H1 (cell line): ENCODE measurements at regions not wholly inside any gene's neighbourhood (a gene's known extent, or its start where the extent isn't known, plus 50 kb on each side); places are given as distances from the start of the nearest gene placed in this dataset.
A peak's percentile ranks its signal among the peaks of the same experiment; 100 is the strongest.

Experiments
- CTCF ChIA-PET: fragments of 300-600 bp; sonication (Branson Sonifier 250); formaldehyde crosslinking; loops from one replicate; lab custom pipeline; 2021; ENCODE audit not compliant: partially characterized antibody; lab: Charles Lee
- POLR2A ChIA-PET: fragments of 300-600 bp; sonication (Branson Sonifier 250); formaldehyde crosslinking; loops from one replicate; lab custom pipeline; 2021; ENCODE audit warnings: inconsistent platforms; ENCODE audit not compliant: partially characterized antibody; lab: Charles Lee
- DNase-seq, 2 experiments: peaks; one replicate each; pipeline versions ENCODE4 v3.0.0 to v3.0.0-alpha.2; 2010 to 2022; ENCODE audit warnings: low spot score in 2 of 2, low read depth in 1 of 2, mixed read lengths in 1 of 2
- FAIRE-seq: peaks from 2 replicates; lab custom pipeline; 2011; peaks lifted over from hg19 to GRCh38; lab: Jason Lieb, UNC
- H2AFZ ChIP-seq: 2 replicates; pipeline ENCODE4 v1.8.1; 2012; ENCODE audit warnings: low read length, inconsistent platforms
- H2AK5ac ChIP-seq: 2 replicates; pipeline ENCODE4 v1.6.1; 2013; ENCODE audit warnings: low read depth, low read length
- H2BK120ac ChIP-seq: replicated peaks from 2 replicates; pipeline ENCODE3; 2013; ENCODE audit warnings: low read depth, low read length, inconsistent platforms
- H2BK12ac ChIP-seq: 2 replicates; pipeline ENCODE4 v1.6.1; 2013; ENCODE audit warnings: low read depth, low read length
- H2BK15ac ChIP-seq: 2 replicates; pipeline ENCODE4 v1.6.1; 2013; ENCODE audit warnings: low read length
- H2BK20ac ChIP-seq: 2 replicates; pipeline ENCODE4 v1.6.1; 2013; ENCODE audit warnings: low read length
- H2BK5ac ChIP-seq: 2 replicates; pipeline ENCODE4 v1.6.1; 2013; ENCODE audit warnings: low read depth, low read length
- H3K14ac ChIP-seq: 2 replicates; pipeline ENCODE4 v1.6.1; 2013; ENCODE audit warnings: inconsistent platforms; ENCODE audit not compliant: insufficient read length
- H3K18ac ChIP-seq: 2 replicates; pipeline ENCODE4 v1.6.1; 2013; ENCODE audit warnings: low read length; ENCODE audit errors: extremely low read depth
- H3K23ac ChIP-seq: 2 replicates; pipeline ENCODE4 v1.6.1; 2013; ENCODE audit warnings: inconsistent platforms; ENCODE audit not compliant: insufficient read length
- H3K23me2 ChIP-seq: 2 replicates; pipeline ENCODE4 v1.6.1; 2013; ENCODE audit warnings: low read depth, low read length
- H3K27ac ChIP-seq: 2 replicates; pipeline ENCODE4 v1.6.1; 2011; ENCODE audit warnings: low read depth, low read length, inconsistent platforms
- H3K27me3 ChIP-seq, 4 experiments: replicated peaks in 1 of 4; 1 replicate in 1 of 4; 2 replicates in 3 of 4; pipeline versions ENCODE4 v1.6.1 to v1.8.1; 2011 to 2013; ENCODE audit warnings: low read length in 3 of 4, mild to moderate bottlenecking in 3 of 4, inconsistent platforms in 2 of 4, mixed read lengths in 2 of 4, moderate library complexity in 1 of 4; ENCODE audit not compliant: control insufficient read depth in 3 of 4, insufficient read depth in 3 of 4; ENCODE audit errors: extremely low read depth in 1 of 4
- H3K36me3 ChIP-seq, 4 experiments: 2 replicates each; pipeline versions ENCODE4 v1.6.1 to v1.8.1; 2011 to 2013; ENCODE audit warnings: mild to moderate bottlenecking in 4 of 4, low read length in 3 of 4, moderate library complexity in 2 of 4, control low read depth in 1 of 4, inconsistent platforms in 1 of 4; ENCODE audit not compliant: insufficient read depth in 4 of 4, control insufficient read depth in 2 of 4
- H3K4ac ChIP-seq: replicated peaks from 2 replicates; pipeline ENCODE3; 2013; ENCODE audit warnings: low read length, low read depth, mixed read lengths, inconsistent platforms; ENCODE audit not compliant: insufficient read length
- H3K4me1 ChIP-seq, 4 experiments: replicated peaks in 1 of 4; 1 replicate in 1 of 4; 2 replicates in 3 of 4; pipeline versions ENCODE4 v1.6.1 to v1.8.1; 2011 to 2013; ENCODE audit warnings: low read length in 3 of 4, inconsistent platforms in 2 of 4, mixed read lengths in 1 of 4; ENCODE audit not compliant: insufficient read depth in 4 of 4, control insufficient read depth in 3 of 4
- H3K4me2 ChIP-seq, 2 experiments: 2 replicates each; pipeline versions ENCODE4 v1.6.1 to v1.8.1; 2011 to 2013; ENCODE audit warnings: low read depth in 2 of 2, low read length in 2 of 2, control low read depth in 1 of 2, inconsistent platforms in 1 of 2, mild to moderate bottlenecking in 1 of 2; ENCODE audit not compliant: insufficient read depth in 1 of 2
- H3K4me3 ChIP-seq, 4 experiments: fragments of 200-600, 300-600 bp in 1 of 4; sonication (generic), shearing (Covaris generic), sonication (Bioruptor Twin) in 1 of 4; 2 replicates each; pipeline versions ENCODE4 v1.5.1 to v1.8.1; 2011 to 2016; ENCODE audit warnings: low read length in 4 of 4, low read depth in 3 of 4, control low read depth in 2 of 4, inconsistent platforms in 2 of 4, mild to moderate bottlenecking in 2 of 4, mixed read lengths in 1 of 4, moderate library complexity in 1 of 4; ENCODE audit not compliant: insufficient read depth in 2 of 4; ENCODE audit errors: extremely low read depth in 1 of 4
- H3K56ac ChIP-seq: replicated peaks from 2 replicates; pipeline ENCODE3; 2013; ENCODE audit warnings: low read depth, mild to moderate bottlenecking, mixed read lengths, low read length, inconsistent platforms; ENCODE audit not compliant: insufficient read length
- H3K79me1 ChIP-seq: 2 replicates; pipeline ENCODE4 v1.6.1; 2013; ENCODE audit warnings: low read depth, low read length, control low read depth
- H3K79me2 ChIP-seq, 2 experiments: 2 replicates each; pipeline versions ENCODE4 v1.6.1 to v1.8.1; 2012 to 2013; ENCODE audit warnings: low read length in 2 of 2, mild to moderate bottlenecking in 2 of 2, inconsistent platforms in 1 of 2; ENCODE audit not compliant: insufficient read depth in 2 of 2, control insufficient read depth in 1 of 2
- H3K9ac ChIP-seq, 4 experiments: replicated peaks in 1 of 4; 1 replicate in 1 of 4; 2 replicates in 3 of 4; pipeline versions ENCODE4 v1.6.1 to v1.8.1; 2011 to 2013; ENCODE audit warnings: low read depth in 3 of 4, low read length in 3 of 4, control low read depth in 2 of 4, mild to moderate bottlenecking in 2 of 4, moderate library complexity in 2 of 4, inconsistent platforms in 1 of 4; ENCODE audit errors: extremely low read depth in 1 of 4
- H3K9me3 ChIP-seq, 2 experiments: 2 replicates each; pipeline versions ENCODE4 v1.6.1 to v1.8.1; 2012 to 2013; ENCODE audit warnings: mild to moderate bottlenecking in 2 of 2, moderate library complexity in 2 of 2, control low read depth in 1 of 2, inconsistent platforms in 1 of 2, low read depth in 1 of 2, low read length in 1 of 2, mixed read lengths in 1 of 2; ENCODE audit not compliant: insufficient read depth in 2 of 2
- H4K20me1 ChIP-seq, 2 experiments: replicated peaks in 1 of 2; 2 replicates each; pipeline versions ENCODE3 to v1.8.1; 2011 to 2013; ENCODE audit warnings: inconsistent platforms in 2 of 2, low read length in 2 of 2, mild to moderate bottlenecking in 1 of 2; ENCODE audit not compliant: insufficient read depth in 2 of 2, control insufficient read depth in 1 of 2
- H4K5ac ChIP-seq: 2 replicates; pipeline ENCODE4 v1.6.1; 2013; ENCODE audit warnings: low read length, low read depth, mixed read lengths, inconsistent platforms; ENCODE audit not compliant: insufficient read length
- H4K8ac ChIP-seq: 2 replicates; pipeline ENCODE4 v1.8.0; 2013; ENCODE audit warnings: mild to moderate bottlenecking, moderate library complexity, low read length, inconsistent platforms; ENCODE audit not compliant: insufficient read depth; ENCODE audit errors: extremely low read depth
- H4K91ac ChIP-seq: replicated peaks from 2 replicates; pipeline ENCODE3; 2013; ENCODE audit warnings: low read length, mixed read lengths, inconsistent platforms; ENCODE audit not compliant: insufficient read length
- EGR1 ChIP-seq: IDR thresholded peaks from 2 replicates; pipeline ENCODE4 v1.6.1; 2011; ENCODE audit warnings: low read depth, low read length, borderline replicate concordance
- EP300 ChIP-seq, 2 experiments: IDR thresholded peaks; 1 replicate in 1 of 2; 2 replicates in 1 of 2; pipeline ENCODE4 v1.6.1; 2011 to 2012; ENCODE audit warnings: low read depth in 2 of 2, low read length in 2 of 2, mild to moderate bottlenecking in 2 of 2, borderline replicate concordance in 1 of 2, inconsistent platforms in 1 of 2, moderate library complexity in 1 of 2
- FOSL1 ChIP-seq: IDR thresholded peaks from 2 replicates; pipeline ENCODE4 v1.6.1; 2011; ENCODE audit warnings: mild to moderate bottlenecking, low read depth, low read length, moderate library complexity; ENCODE audit not compliant: insufficient read depth
- JUND ChIP-seq: IDR thresholded peaks from 2 replicates; pipeline ENCODE4 v1.6.1; 2011; ENCODE audit warnings: mild to moderate bottlenecking, improper control_type of control experiment, low read length
- KDM4A ChIP-seq: IDR thresholded peaks from one replicate; pipeline ENCODE4 v1.7.1; 2012; ENCODE audit warnings: low read depth, mild to moderate bottlenecking, moderate library complexity, low read length, inconsistent platforms; ENCODE audit not compliant: severe bottlenecking
- NANOG ChIP-seq: IDR thresholded peaks from 2 replicates; pipeline ENCODE4 v1.6.1; 2011; ENCODE audit warnings: low read length, low read depth, mild to moderate bottlenecking, inconsistent platforms; ENCODE audit not compliant: insufficient read depth, poor library complexity, severe bottlenecking
- RNF2 ChIP-seq: fragments of 200-900, 300-1000 bp; sonication (generic); IDR thresholded peaks from 2 replicates; pipeline ENCODE4 v1.7.1; 2016; ENCODE audit warnings: borderline replicate concordance, low read depth, mild to moderate bottlenecking, antibody characterized with exemption, low read length; ENCODE audit not compliant: poor library complexity, severe bottlenecking; ENCODE audit errors: missing control alignments
- TAF7 ChIP-seq: optimal IDR thresholded peaks from 2 replicates; pipeline ENCODE3; 2011; ENCODE audit warnings: low read depth, mild to moderate bottlenecking, inconsistent platforms, low read length, moderate library complexity, borderline replicate concordance
- TEAD4 ChIP-seq: IDR thresholded peaks from 2 replicates; pipeline ENCODE4 v1.6.1; 2012; ENCODE audit warnings: low read depth, low read length, inconsistent platforms, mixed read lengths
- WGBS, 2 experiments: shearing (Covaris generic) in 1 of 2; methylation state at CpG; one replicate each; pipeline versions ENCODE4 v1.1.6 to v1.1.7; 2013 to 2015; ENCODE audit warnings: low lambda C conversion rate in 2 of 2, mixed read lengths in 2 of 2, inconsistent platforms in 1 of 2, low coverage in 1 of 2, missing lambda C conversion rate in 1 of 2; ENCODE audit not compliant: insufficient replicate concordance in 2 of 2, insufficient coverage in 1 of 2, insufficient read length in 1 of 2; ENCODE audit errors: extremely low coverage in 1 of 2, missing lambda C conversion rate in 1 of 2; 5-methylcytosine and 5-hydroxymethylcytosine counted together
- TF ChIP-seq, protein P1 (sequence below): IDR thresholded peaks from 2 replicates; pipeline ENCODE4 v1.6.1; 2012; ENCODE audit warnings: inconsistent platforms

DNA sequence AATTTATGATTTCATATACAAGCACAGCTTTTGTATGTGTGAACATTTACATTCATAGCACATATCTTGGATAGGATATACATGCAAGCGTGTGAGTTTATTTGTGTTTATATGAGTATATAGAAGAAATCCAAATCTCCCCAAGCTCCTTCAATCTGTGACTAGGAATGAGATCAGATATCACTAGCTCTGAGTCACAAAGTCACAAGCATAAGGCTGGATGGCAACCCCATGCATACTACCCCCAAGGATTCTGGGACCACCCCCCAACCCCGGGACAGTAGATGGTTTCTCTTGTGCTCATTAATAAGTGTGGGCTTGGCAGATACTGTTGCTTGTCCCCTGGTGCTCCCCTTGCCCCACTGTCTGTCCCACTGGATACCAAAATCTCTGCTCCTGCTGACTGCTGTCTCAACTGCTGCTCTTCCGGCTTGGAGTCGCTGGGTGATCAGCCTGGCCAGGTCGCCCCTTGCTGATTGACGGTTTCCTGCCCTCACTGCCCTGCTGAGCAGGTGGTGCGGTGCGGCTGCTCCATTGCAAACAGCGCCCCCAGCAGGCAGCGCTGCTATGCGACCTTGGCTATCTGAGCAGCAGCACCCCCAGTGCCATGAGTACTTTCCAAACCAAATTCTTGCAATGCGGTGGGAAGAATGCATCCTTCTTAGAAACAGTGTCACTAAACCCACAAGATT lies 279.4 kb downstream of the CD83 start:
- peaks cover 0 to 12% (median 0%) of the 10 kb centered on the region in 4 experiments; a peak in 2 of 8 replicates for H3K36me3 ChIP-seq
- 0 out of 2 replicates have a peak overlapping the region, but pooled peaks have one; percentile 82 for H2BK20ac ChIP-seq
- peak; percentile 82 to 91 for DNase-seq
- peak overlapping the region; percentile 89; the same call in 1 of the 2 replicates for H2BK5ac ChIP-seq
- no peaks in the 10 kb centered on the region for H3K23me2 ChIP-seq
- H2AK5ac ChIP-seq, result no peak overlapping the region
- H3K79me2 ChIP-seq, result no peaks in the 10 kb centered on the region
- H2AFZ ChIP-seq, result no peak overlapping the region
- no peak overlapping the region for H3K4ac ChIP-seq
- H2BK12ac ChIP-seq, result peak overlapping the region; percentile 85; the same call in 1 of the 2 replicates
- 45% methylated on average over 12 of the region's 12 CpGs; no CpG with 5 or more reads in 1 of the 2 experiments for WGBS, 2 experiments
- no peak overlapping the region for H3K4me2 ChIP-seq
- no peak overlapping the region for H3K23ac ChIP-seq
- H3K4me3 ChIP-seq, result no peak overlapping the region
- ChIA-PET CTCF (interaction anchor here (0.6 to 3.3 kb wide), 29 partner anchors 10 to 795 kb away, joined by 3 to 20 read pairs (median 4); no protein-coding TSS in a partner anchor), POLR2A (interaction anchor here (0.5 to 1.0 kb wide), 3 partner anchors 16 to 105 kb away, joined by 3 read pairs; no protein-coding TSS in a partner anchor)
- peaks cover 21 to 23% of the 10 kb centered on the region in 2 experiments for H3K9me3 ChIP-seq
- peak overlapping the region; percentile 36 for H4K91ac ChIP-seq
- H3K4me1 ChIP-seq, result no peaks in the 10 kb centered on the region; a peak in 1 of 7 replicates
- H3K79me1 ChIP-seq, result no peaks in the 10 kb centered on the region
- H2BK15ac ChIP-seq, result no peak overlapping the region
- peak overlapping the region; percentile 39; the same call in 1 of the 2 replicates for H3K18ac ChIP-seq
- H4K5ac ChIP-seq, result no peak overlapping the region
- no peak overlapping the region for H3K9ac ChIP-seq
- no peak overlapping the region for H3K56ac ChIP-seq
- no peaks in the 10 kb centered on the region for H4K20me1 ChIP-seq
- H3K27me3 ChIP-seq, result no peaks in the 10 kb centered on the region; a peak in 2 of 7 replicates
- FAIRE-seq, result peak; percentile 74
- no peak overlapping the region for H3K27ac ChIP-seq
- no peak overlapping the region for H4K8ac ChIP-seq
- H2BK120ac ChIP-seq, result no peak overlapping the region
- H3K14ac ChIP-seq, result no peak overlapping the region
- no peak for TF ChIP-seq EGR1
- peak in 1 of 2 experiments; percentile 15; a peak in 1 of 3 replicates for TF ChIP-seq EP300 (IDR thresholded peaks at IDR 0.05; ENCODE audit: borderline replicate concordance in 1 of 2, low read depth in 2 of 2, low read length in 2 of 2)
- peak; percentile 48 for TF ChIP-seq TAF7
- TF ChIP-seq, protein P1, sequence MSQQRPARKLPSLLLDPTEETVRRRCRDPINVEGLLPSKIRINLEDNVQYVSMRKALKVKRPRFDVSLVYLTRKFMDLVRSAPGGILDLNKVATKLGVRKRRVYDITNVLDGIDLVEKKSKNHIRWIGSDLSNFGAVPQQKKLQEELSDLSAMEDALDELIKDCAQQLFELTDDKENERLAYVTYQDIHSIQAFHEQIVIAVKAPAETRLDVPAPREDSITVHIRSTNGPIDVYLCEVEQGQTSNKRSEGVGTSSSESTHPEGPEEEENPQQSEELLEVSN, result peak; percentile 68
- peak; percentile 80 for TF ChIP-seq TEAD4
- TF ChIP-seq FOSL1, result no peak
- TF ChIP-seq KDM4A, result no peak
- no peak for TF ChIP-seq RNF2
- TF ChIP-seq JUND, result 0 out of 2 replicates have a peak, but pooled peaks have one; percentile 35
- TF ChIP-seq NANOG, result peak; percentile 65
